GM12872 (cell line): ENCODE measurements at regions not wholly inside any gene's neighbourhood (a gene's known extent, or its start where the extent isn't known, plus 50 kb on each side); places are given as distances from the start of the nearest gene placed in this dataset.

Source experiments
- TF ChIP-seq, protein P1 (sequence below): IDR thresholded peaks from 3 replicates; pipeline ENCODE4 v1.5.1; 2011; ENCODE audit warnings: low read depth, mild to moderate bottlenecking, low read length, moderate library complexity; ENCODE audit not compliant: insufficient read depth

DNA sequence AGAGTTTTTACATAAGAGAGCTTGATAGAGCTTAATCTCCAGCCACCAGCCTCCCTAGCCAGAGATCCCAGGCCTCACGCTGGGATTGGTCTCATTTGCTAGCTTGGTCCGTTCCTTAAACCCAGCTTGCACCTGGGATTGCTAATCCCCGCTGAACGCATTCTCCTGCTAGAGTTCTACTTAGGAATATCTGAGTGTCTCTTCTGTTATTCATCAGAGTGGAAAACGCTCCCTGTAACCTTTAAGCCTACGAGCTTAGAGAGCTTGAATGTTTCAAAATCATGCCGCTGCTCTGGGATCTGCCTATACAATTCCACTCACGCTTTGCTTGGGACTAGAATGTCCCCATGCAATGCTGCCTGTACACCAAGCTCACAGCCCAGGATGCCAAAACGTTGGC, 201.8 kb downstream of the NSG2 start:
- TF ChIP-seq, protein P1, sequence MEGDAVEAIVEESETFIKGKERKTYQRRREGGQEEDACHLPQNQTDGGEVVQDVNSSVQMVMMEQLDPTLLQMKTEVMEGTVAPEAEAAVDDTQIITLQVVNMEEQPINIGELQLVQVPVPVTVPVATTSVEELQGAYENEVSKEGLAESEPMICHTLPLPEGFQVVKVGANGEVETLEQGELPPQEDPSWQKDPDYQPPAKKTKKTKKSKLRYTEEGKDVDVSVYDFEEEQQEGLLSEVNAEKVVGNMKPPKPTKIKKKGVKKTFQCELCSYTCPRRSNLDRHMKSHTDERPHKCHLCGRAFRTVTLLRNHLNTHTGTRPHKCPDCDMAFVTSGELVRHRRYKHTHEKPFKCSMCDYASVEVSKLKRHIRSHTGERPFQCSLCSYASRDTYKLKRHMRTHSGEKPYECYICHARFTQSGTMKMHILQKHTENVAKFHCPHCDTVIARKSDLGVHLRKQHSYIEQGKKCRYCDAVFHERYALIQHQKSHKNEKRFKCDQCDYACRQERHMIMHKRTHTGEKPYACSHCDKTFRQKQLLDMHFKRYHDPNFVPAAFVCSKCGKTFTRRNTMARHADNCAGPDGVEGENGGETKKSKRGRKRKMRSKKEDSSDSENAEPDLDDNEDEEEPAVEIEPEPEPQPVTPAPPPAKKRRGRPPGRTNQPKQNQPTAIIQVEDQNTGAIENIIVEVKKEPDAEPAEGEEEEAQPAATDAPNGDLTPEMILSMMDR: no peak

DNA sequence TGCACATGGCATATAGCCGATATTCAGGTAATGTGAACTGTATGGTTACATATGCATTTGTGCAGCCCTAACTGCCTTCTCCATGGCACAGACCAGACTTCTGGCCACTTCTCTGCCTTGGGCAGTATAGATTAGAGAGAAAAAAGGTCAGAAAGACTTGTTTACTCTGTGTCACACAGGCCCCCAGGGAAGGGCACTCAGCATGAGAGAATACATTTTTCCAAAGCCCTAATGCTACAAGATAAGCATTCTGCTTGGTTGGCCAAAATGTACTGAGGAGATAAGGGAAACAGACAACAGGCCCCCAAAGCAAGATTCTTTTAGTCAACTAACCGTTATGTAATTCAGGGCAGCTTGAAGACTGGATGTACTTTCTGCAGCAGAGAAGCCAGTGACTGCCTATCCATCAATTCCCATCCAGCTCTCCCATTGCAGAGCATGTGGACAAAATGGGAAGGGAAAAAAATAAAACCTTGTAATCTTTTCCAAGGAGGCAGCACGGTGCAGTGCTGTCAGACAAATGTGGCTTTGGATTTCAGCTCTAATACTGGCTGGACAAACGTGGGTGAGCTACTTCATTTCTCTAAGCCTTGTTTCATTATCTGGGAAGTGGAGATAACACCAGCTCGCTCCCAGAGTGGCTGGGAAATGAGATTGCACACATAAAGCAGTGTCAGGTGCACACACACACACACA, 205.9 kb downstream of the NSG2 start:
- TF ChIP-seq, protein P1: no peak

DNA sequence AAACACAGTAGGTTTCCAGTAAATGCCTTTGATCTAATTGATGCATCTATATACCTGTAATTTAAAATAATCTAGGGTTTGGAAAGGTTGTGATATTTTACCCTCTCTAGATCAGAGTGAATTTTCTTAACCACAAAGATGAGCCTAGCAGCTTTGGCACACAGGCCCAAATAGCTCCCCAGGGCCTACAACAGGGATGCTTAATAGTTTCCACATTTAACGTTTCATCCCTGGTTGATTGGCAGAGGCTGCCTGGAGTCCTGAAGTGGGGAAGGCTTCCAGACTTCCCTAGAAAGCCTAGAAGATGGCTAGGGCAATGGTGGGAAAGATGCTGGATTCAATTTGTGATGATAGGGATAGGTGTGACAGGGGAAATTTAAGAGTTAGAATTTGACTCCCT, 206.6 kb downstream of the NSG2 start:
- TF ChIP-seq, protein P1: no peak

DNA sequence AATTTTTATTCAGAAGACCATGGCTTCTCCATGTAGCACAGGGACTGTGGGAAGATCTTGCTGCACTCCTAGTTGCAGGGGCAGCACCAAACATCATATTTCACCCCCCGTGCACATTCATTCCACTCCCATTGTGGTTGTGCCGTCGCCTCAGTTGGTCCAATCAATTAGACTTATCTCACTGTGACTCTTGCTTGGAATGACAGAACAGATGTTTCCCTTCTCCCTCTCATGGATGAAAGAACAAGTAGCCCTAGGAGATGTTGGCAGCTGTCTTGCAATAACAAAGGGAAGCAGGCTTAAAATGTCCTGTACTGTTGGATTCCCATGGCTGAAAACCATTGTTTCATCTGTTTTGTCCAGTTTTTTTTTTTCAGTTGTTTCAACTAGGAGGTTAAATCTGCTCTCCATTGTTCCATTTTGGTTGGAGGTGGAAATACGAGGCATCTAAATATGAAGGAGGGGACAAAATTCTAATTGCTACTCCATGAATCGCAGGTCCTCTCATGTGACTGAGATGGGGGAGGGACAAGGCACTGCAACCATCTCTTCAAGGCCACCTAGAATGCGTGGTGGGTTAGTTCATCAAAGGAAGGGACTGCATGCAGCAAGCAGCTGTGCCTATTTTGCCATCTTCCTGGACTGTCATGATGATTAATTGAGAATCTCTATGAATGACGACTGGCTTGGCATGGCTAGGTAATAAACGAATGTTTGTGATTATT, 214.4 kb downstream of the NSG2 start:
- TF ChIP-seq, protein P1: no peak

DNA sequence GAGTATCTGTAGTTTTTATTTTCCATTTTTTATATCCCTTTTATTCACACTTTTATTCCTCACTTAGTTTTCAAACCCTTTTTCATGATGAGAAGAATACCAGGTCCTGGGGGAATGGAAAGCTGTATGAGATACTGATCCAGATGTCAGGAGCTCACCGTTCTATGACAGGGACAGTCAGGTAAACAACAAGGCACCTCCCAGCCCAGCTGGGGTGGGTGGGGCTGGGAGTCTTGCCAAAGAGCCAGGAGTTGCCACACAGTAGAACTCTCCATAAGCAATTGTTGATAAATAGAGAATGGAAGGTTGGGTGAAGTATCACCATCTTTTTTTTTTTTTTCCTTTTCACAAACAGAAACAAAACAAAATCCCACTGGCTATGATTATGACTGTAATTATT, 225.8 kb downstream of the NSG2 start:
- TF ChIP-seq, protein P1: no peak

DNA sequence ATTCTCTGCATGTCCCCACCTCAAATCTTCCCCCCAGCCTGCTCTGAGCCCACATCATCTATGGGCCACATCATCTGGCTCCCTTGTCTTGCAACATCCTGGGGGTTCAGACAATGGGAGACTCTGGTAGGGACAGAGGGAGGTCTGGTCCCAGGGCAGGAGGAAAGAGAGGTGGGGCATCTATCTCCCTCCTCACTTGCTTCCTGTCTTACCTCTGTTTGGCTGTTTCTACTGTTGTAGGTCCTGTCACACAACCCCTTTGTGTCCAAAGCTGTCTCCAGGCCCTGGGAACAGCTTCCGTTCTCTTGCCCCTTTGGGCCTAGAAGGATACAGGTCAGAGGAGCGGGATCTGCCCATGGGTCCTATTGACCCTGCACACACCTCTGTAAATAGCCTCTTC, 227.2 kb downstream of the NSG2 start:
- TF ChIP-seq, protein P1: no peak

DNA sequence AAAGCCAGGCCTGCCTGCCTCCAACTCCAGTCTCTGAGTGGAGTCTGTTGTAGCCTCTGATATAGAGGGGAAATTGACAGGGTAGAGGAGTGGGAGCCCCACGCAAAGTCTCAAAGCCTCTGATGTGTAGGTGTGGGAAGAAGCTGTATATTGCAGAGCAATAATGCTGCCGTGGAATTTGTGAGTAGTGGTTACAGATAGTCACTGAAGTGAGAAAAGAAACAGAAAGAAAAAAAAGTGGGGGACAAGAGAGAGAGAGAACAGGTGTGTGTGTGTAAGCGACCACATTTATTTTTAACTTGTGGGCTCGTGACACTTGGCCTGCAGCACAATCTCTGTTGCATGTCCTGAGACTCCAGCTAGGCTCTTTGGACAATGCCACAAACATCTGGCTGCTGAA, 227.8 kb downstream of the NSG2 start:
- TF ChIP-seq, protein P1: no peak
